ENCODE measurements at regions not wholly inside any gene's neighbourhood (a gene's known extent, or its start where the extent isn't known, plus 50 kb on each side); places are given as distances from the start of the nearest gene placed in this dataset.
A peak's percentile ranks its signal among the peaks of the same experiment; 100 is the strongest.

GRCh38 chr1:244269169-244269568 is 182.5 kb downstream of the ADSS2 start:
- DNase-seq: no peak

- DNase-seq: no peak
Measured at GRCh38 chr1:244271004-244271403, 180.7 kb downstream of the ADSS2 start.

DNA sequence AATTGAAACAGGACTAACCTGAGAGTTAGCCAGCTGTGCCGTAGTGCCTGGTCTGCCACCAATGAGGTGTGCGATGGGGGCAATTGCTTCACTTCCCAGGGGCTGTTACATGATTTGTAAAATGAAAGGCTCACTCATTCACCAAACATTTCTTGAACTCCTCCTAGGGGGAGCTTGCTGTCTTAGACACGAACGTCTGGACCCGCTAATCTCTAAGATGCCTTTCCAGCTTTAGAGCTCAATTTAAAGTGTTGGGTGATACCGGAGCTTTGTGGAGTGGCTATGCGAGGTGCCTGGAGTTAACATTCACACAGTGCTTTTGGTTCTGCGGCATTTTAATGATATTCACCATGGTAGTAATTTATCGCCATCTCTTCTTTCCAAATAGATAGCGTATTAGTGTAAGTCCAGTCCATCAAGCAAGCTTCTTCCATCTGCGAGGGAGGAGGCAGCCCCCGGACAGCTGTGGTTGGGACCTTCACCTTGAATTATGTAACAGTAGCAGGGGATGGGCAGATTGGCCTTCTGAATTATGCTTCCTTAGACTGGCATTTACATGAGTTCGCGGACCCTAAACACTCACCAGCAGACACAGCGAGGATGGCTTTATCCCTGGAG is 179.9 kb downstream of the ADSS2 start:
- no peak for DNase-seq

- peak; percentile 53 for DNase-seq
Measured at GRCh38 chr1:244272471-244273261, 179.0 kb downstream of the ADSS2 start.

DNA sequence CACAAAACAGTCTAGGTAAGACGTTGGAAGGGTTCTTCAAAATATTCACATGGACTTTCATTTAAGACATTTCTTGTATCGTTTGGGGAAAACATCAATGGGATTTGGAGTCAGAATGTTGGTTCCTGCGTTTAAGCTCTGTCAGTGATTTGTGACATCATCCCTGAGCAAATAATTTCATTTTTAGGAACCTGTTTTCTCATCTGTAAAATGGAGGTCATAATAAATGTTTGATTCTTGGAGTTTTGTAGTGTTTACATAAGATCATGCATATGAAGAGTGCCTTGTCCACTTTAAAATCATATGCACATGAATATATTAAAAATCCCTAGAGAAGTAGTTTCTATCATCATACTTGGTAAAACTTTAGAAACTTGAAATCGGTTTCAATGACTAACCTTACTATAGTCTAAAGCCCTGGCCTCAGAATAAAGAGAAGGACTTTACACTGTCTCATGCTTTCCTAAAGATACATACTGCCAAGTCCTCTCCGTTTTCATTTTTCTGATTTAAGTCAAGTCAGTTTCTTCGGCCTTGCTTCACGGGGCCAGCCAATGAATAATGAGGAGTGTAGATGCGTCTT is 178.4 kb downstream of the ADSS2 start:
- no peak for DNase-seq

DNA sequence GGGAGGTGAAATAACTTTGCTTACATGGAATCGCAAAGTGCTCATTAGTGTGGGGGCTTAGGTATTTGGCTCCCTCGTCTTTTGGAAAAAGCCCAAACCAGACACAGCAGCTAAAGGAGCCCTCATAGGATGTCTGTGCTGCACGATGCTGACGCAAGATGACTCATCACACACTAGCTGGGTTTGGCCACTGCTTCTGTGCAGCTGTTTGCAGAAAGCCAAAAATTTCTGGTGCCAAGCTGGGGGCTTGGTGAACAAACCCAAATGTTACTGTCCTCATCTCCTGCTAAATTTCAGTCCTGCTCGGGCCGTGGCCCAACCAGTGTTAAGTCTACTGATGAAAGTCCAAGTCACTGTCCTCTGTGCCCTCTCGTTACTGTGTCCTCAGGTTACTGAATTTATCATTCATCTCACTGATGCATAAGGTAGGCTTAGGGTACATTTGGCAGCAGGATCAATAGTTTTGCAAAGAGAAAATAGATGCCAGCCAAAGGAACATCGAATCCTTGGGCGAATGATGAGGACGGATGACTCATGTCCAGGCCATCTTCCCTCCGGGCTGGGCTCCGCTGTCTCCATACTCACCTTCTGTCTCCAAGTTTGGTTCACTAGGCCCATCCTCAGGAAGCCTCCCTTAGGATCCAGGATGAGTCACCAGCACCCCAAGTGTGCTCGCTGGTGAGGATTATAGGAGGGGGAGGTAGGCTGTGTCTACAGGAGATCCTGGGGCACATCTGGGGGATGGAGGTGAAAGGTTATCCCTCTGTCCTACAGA is 177.7 kb downstream of the ADSS2 start:
- DNase-seq: no peak

GRCh38 chr1:244276646-244277045 is 175.1 kb downstream of the ADSS2 start:
- DNase-seq: no peak

GRCh38 chr1:244280201-244280600 is 171.5 kb downstream of the ADSS2 start:
- no peak for DNase-seq

DNA sequence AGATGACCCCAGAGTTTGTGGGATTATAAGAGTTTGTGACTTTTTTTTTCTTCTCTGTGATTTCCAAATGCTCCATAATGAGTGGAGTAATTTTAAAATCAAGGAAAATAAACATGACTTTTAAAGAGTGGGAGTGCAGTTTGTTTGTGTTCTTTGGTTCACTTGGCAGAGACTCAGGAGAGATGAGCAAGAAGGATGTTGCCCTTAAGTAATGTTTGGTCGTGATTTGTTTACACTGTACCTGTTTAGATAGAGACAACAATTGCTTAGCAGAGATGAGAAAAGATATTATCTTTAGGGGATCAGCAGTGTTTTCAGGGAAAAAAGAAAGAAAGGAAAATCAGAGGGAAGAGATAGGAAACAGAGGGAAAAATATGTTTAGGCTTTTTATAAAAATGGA is 170.8 kb downstream of the ADSS2 start:
- no peak for DNase-seq

- DNase-seq: no peak
Measured at GRCh38 chr1:244283772-244284171, 167.9 kb downstream of the ADSS2 start.

GRCh38 chr1:244284641-244285156 is 167.0 kb downstream of the ADSS2 start:
- no peak for DNase-seq

GRCh38 chr1:244286341-244286740 is 165.4 kb downstream of the ADSS2 start:
- no peak for DNase-seq

DNA sequence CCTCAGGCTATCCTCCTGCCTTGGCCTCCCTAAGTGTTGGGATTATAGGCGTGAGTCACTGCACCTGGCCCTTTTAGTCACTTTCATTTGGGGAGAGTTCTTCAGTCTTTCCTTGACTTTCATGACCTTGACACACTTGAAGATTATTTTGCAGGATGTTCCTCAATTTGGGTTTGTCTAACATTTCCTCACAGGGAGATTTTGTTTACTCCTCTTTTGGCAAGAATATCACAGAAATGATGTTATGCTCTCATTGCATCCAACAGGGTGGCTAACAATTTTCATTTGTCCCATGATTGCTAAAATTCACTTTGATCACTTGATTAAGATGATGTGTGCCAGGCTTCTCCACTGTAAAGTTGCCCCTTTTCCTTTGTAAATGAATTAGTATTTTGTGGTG is 164.0 kb downstream of the ADSS2 start:
- DNase-seq: no peak

DNA sequence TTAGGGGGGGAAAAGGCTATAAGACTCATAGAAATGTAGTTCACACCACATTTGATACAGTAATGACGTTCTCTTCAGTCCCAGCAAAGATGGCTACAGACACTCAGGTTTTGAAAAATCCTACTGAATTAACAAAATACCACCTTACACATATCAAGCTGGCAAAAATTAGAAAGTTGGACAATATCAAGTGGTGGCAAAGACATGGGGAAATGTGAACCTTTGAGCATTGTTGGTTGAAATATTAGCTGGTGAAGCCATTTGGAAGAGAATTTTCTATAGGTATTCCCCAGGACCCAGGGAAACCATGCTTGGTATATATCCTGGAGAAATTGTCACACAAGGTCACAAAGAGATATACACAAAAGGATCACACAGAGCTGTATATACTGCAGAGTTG is 163.0 kb downstream of the ADSS2 start:
- no peak for DNase-seq

DNA sequence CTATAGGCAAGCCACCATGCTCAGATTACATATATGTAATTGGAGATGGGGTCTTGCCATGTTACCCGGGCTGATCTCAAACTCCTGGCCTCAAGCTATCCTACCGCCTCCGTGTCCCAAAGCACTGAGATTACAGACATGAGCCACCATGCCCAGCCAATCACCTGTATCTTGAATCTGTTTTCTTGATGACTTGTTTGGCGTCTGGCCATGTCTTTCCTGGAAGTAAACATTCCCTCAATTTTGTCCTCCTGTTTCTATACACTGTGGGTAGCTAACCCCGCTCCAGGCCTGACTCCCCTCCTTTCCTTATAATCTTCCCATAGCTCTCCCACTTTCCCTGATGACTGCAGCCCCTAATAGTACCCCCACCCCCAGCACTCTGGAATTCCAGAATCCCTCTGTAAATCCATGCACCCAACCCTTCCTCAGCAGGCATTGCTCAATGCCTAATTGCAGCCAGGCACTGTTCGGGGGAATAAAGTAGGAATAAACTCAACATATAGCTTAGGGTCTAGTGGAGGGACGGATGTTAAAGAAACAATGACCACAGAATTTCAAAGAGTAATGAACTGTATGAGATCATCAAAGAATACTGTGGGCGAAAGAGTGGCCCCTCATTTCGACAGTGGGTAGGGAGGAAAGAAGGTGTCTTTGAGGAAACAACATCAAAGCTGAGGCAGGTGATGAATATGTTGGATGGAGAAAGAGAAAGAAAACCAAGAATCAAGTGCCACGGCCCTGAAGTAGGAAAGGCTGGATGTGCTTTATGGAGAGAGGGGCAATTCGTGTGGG is 161.5 kb downstream of the ADSS2 start:
- DNase-seq: no peak

DNA sequence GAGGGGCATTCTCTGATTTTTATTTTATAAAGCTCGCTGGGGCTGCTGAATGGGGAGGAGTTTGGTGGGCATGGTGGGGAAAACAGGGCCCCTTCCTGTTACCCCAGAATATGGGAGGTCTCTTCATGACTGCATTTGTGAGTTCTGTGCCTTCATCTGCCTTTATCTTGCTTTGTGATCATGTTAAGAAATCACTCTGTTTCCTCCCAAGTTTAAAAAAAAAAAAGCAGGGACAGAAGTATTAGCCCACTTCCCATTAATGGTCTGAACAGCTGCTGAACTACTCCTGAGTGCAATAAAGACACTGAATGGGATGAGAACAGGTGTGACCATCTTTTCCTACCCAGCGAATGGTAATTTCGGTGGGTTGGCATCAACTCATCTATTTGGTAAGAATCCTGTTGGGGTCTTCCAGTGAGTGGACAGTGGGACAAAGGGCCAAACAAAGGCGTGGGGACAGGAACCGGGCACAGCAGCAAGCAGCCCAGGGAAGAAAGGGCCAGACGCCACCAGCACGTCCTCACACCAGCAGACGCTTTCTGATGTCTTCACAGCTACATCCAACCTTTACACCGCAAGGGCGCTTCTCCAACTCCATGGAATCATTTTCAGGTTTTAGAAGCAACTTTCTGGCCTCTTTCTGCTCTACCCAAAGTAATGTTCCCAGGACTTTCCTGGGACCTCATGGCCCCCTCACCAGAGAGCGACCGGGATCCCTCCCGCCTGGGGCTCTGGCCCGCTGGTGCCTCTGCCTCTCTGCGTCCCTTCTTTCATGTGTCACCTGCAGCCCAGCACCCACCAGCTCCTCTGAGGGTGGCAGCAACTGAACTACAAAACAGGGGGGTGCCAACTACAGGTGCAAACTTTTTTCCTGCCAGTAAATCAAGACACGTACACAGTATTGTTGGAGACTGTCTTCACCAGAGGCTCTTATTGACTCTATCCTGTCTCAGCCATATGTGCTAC is 160.2 kb downstream of the ADSS2 start:
- DNase-seq: no peak

DNA sequence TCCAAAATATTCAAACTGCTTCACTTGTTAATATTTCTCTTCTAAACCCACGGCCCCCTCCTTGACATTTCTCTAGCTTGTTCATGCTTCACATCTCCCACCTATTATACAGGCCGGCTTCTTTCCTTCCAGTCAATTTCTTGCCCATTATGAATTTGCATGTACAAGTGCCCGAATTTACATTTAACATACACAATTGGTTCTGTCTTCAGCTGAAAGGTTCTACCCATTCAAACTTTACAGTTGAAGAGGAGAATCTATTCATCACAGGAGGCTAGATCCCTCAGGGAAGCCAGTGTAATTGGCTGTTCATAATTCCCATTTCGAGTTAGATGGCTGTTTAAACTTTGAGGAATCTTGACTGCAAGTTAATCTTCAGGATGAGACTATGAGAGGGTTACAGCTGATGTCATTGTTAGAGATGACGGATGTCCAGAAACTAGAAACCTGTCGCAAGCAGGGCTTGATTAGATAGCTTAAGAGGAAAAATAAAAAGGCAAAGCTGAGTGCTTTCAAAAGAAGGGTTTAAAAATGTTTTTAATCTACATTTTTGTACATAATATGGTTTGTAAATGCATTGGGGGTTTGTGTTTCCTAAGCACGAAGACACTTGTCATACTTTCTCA is 157.0 kb downstream of the ADSS2 start:
- DNase-seq: no peak

DNA sequence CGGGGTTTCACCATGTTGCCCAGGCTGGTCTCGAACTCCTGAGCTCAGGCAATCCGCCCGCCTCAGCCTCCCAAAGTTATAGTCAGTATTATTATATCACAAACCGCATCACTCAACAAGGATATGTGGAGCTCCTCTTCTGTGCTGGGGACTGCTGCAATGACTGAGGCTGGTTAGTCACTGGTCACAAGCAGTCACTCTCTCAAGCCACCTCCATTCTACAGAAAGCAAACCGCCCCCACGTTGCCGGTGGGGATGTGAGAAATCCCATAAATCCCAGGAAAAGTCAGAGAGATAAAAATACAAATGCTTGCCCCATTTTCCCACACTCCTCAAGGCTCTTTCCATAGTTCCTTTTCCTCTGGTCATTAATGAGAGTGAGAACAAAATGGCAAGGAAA is 155.7 kb downstream of the ADSS2 start:
- no peak for DNase-seq

DNA sequence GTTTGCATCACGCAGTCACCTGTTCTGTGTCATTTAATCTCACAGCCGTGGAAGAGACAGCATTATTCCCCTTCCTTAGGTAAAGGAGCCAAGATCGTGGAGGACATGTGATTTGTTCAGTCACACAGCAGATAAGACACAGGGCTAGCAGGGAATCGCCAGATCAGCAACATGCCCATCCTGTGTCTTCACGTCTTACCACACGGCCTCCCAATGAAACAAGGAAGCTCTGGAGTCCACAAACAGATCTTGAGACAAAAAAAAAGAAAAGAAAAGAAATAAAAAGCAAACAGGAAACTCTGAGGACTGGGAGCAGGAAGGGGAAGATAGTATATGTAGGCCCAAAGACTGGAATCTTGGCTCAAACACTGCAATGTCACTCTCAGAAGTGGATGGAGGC is 155.3 kb downstream of the ADSS2 start:
- no peak for DNase-seq

DNA sequence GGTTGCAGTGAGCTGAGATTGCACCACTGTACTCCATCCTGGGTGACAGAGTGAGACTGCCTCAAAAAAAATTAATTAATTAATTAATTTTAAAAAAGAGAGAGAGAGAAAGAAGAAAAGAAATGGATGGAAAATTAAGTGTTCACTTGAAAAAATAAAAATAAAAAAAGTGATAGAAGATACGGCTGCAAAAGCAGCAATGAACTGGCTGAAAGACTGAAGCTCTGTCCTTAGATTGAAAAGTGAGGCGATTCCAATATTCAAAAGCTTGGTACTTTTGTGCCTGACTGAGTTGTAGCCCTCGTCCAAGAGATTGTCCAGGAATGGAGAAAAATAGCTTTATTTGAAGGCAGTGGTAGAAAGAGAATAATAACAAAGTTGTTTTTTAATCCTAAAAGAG is 154.6 kb downstream of the ADSS2 start:
- DNase-seq: no peak
